ENCODE measurements at regions not wholly inside any gene's neighbourhood (a gene's known extent, or its start where the extent isn't known, plus 50 kb on each side); places are given as distances from the start of the nearest gene placed in this dataset.

GRCh38 chr13:97108530-97108900 is 113.6 kb upstream of the MBNL2 start:
- TF ChIP-seq CTCF (IDR thresholded peaks at IDR 0.05; ENCODE audit: low read length), result no peak
- TF ChIP-seq EZH2 (IDR thresholded peaks at IDR 0.05; ENCODE audit: borderline replicate concordance, low read length), result no peak
